Endothelial cell (in vitro differentiated cells): ENCODE measurements at regions not wholly inside any gene's neighbourhood (a gene's known extent, or its start where the extent isn't known, plus 50 kb on each side); places are given as distances from the start of the nearest gene placed in this dataset.

ENCODE experiments used
- DNase-seq: peaks from one replicate; pipeline ENCODE4 v3.0.0; 2021; ENCODE audit warnings: low spot score
- H3K27ac Mint-ChIP-seq: one replicate; pipeline ENCODE4 v1.8.0; 2021; ENCODE audit warnings: mixed read lengths, inconsistent platforms; ENCODE audit not compliant: unreplicated experiment
- H3K27me3 Mint-ChIP-seq: one replicate; pipeline ENCODE4 v1.8.0; 2021; ENCODE audit warnings: mild to moderate bottlenecking, moderate library complexity, mixed read lengths, inconsistent platforms; ENCODE audit not compliant: unreplicated experiment
- H3K36me3 Mint-ChIP-seq: one replicate; pipeline ENCODE4 v1.8.0; 2021; ENCODE audit warnings: mild to moderate bottlenecking, low read depth, mixed read lengths, inconsistent platforms; ENCODE audit not compliant: unreplicated experiment
- H3K4me1 Mint-ChIP-seq: one replicate; pipeline ENCODE4 v1.8.0; 2021; ENCODE audit warnings: mild to moderate bottlenecking, mixed read lengths, inconsistent platforms; ENCODE audit not compliant: unreplicated experiment
- H3K4me3 Mint-ChIP-seq: one replicate; pipeline ENCODE4 v1.8.0; 2021; ENCODE audit warnings: mild to moderate bottlenecking, mixed read lengths, inconsistent platforms; ENCODE audit not compliant: unreplicated experiment
- H3K9me3 Mint-ChIP-seq: one replicate; pipeline ENCODE4 v1.8.0; 2021; ENCODE audit warnings: mixed read lengths, inconsistent platforms; ENCODE audit not compliant: unreplicated experiment
- CTCF ChIP-seq: fragments of 200-600 bp; sonication (generic); IDR thresholded peaks from one replicate; pipeline ENCODE4 v1.5.0; 2021; ENCODE audit warnings: antibody characterized with exemption; ENCODE audit not compliant: unreplicated experiment

GRCh38 chr6:44715925-44716324, 328.4 kb downstream of the CDC5L start:
- Mint-ChIP-seq H3K27ac (no peak overlapping the region), H3K4me3 (no peak overlapping the region), H3K27me3 (peaks cover 6% of the 10 kb centered on the region), H3K4me1 (no peaks in the 10 kb centered on the region), H3K36me3 (no peaks in the 10 kb centered on the region), H3K9me3 (peaks cover 4% of the 10 kb centered on the region)
- DNase-seq: no peak
- TF ChIP-seq CTCF: no peak

- Mint-ChIP-seq H3K27me3 (peaks cover 6% of the 10 kb centered on the region), H3K4me1 (no peaks in the 10 kb centered on the region), H3K9me3 (peaks cover 4% of the 10 kb centered on the region), H3K36me3 (no peaks in the 10 kb centered on the region), H3K27ac (no peak overlapping the region), H3K4me3 (no peak overlapping the region)
- TF ChIP-seq CTCF: no peak
- no peak for DNase-seq
Observed at GRCh38 chr6:44717431-44717830, 329.9 kb downstream of the CDC5L start.

GRCh38 chr6:44721954-44722578, 334.6 kb downstream of the CDC5L start:
- DNase-seq: no peak
- H3K4me3 Mint-ChIP-seq: no peak overlapping the region
- no peaks in the 10 kb centered on the region for H3K36me3 Mint-ChIP-seq
- no peaks in the 10 kb centered on the region for H3K9me3 Mint-ChIP-seq
- H3K4me1 Mint-ChIP-seq: peaks cover 7% of the 10 kb centered on the region
- H3K27me3 Mint-ChIP-seq: peaks cover 4% of the 10 kb centered on the region
- H3K27ac Mint-ChIP-seq: no peak overlapping the region
- no peak for TF ChIP-seq CTCF

GRCh38 chr6:44722736-44723135, 335.2 kb downstream of the CDC5L start:
- H3K27me3 Mint-ChIP-seq: peaks cover 4% of the 10 kb centered on the region
- DNase-seq: no peak
- no peak for TF ChIP-seq CTCF
- H3K27ac Mint-ChIP-seq: no peak overlapping the region
- H3K4me3 Mint-ChIP-seq: no peak overlapping the region
- H3K36me3 Mint-ChIP-seq: no peaks in the 10 kb centered on the region
- peaks cover 7% of the 10 kb centered on the region for H3K4me1 Mint-ChIP-seq
- no peaks in the 10 kb centered on the region for H3K9me3 Mint-ChIP-seq

GRCh38 chr6:44723439-44724197, 336.1 kb downstream of the CDC5L start:
- no peak overlapping the region for H3K4me3 Mint-ChIP-seq
- no peak for TF ChIP-seq CTCF
- H3K4me1 Mint-ChIP-seq: peaks cover 7% of the 10 kb centered on the region
- no peaks in the 10 kb centered on the region for H3K36me3 Mint-ChIP-seq
- DNase-seq: no peak
- peaks cover 5% of the 10 kb centered on the region for H3K27me3 Mint-ChIP-seq
- no peak overlapping the region for H3K27ac Mint-ChIP-seq
- no peaks in the 10 kb centered on the region for H3K9me3 Mint-ChIP-seq
